WI38 (cell line): ENCODE measurements at regions not wholly inside any gene's neighbourhood (a gene's known extent, or its start where the extent isn't known, plus 50 kb on each side); places are given as distances from the start of the nearest gene placed in this dataset.

Source experiments
- H3K4me3 ChIP-seq: 2 replicates; pipeline ENCODE4 v1.5.1; 2011; ENCODE audit warnings: low read depth, mild to moderate bottlenecking, control low read depth, low read length
- CTCF ChIP-seq: IDR thresholded peaks from 2 replicates; pipeline ENCODE4 v1.5.1; 2012; ENCODE audit warnings: low read depth, mild to moderate bottlenecking, control low read depth, low read length

- TF ChIP-seq CTCF, result no peak
- no peak overlapping the region for H3K4me3 ChIP-seq
Observed at GRCh38 chr5:173742432-173742816, 126.0 kb upstream of the BOD1 start.

GRCh38 chr5:173743641-173744343, 127.3 kb upstream of the BOD1 start:
- no peak overlapping the region for H3K4me3 ChIP-seq
- no peak for TF ChIP-seq CTCF

- H3K4me3 ChIP-seq, result no peak overlapping the region
- no peak for TF ChIP-seq CTCF
Observed at GRCh38 chr5:173744551-173744950, 128.1 kb upstream of the BOD1 start.

DNA sequence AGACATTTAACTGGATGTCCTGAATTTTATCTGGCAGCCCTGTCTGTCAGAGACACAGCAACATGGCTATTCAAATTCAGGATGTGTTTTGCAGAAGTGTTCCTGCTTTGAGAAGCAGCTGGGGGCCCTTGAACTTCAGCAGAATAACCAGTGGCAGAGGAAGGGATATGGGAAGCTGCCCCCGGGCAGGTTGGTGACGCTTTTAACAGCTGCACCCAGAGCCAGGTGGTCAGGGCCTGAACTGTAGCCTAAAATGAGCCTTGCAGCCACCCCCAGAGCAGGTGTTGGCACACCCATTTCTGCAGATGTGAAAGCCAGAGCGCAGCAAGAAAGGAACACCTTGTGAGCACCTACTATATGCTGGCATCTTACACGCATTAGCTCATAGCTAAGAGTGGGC, 128.7 kb upstream of the BOD1 start:
- H3K4me3 ChIP-seq, result no peak overlapping the region

DNA sequence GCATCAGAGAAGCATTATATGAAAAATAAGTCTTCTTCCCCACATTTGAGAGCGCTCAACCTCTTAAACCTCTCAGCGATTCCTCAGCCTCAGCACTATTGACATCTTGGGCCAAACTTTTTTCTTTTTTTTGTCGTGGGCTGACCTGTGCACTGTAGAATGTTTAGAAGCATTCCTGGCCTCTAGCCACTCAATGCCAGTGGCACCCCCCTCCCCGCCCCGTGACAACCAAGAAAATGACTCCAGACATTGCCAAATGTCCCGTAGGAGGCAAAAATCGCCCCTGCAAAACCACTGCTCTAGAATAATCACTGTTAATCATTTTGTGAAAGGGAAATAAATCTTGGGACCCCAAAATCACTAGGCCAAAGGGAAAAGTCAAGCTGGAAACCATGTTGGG, 129.1 kb upstream of the BOD1 start:
- H3K4me3 ChIP-seq, result no peak overlapping the region
- TF ChIP-seq CTCF, result no peak

More for the DNA sequence above, 128.7 kb upstream of the BOD1 start:
- TF ChIP-seq CTCF, result no peak

DNA sequence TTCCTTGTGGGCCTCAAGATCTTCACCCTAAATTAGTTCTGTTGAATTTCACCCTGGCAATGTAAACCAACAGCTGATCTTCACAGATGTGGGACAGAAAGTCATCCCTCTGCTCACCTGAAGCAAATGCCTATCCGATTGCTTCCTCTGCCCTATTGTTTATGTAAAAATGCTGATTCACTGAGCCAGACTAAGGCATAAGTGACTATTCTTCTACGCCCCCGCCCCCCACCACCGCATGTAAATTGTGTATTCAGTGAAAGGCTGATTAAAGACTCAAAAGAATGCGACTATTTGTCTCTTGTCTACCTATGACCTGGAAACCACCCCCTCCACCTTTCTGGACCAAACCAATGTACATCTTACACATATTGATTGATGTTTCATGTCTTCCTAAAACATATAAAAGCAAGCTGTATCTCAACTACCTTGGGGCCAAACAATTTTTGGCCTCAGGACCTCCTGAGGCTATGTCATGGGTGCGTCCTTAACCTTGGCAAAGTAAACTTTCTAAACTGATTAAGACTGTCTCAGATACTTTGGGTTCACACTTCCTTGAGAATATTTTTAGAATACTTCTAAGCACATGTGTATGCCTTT, 129.7 kb upstream of the BOD1 start:
- TF ChIP-seq CTCF, result no peak
- no peak overlapping the region for H3K4me3 ChIP-seq

DNA sequence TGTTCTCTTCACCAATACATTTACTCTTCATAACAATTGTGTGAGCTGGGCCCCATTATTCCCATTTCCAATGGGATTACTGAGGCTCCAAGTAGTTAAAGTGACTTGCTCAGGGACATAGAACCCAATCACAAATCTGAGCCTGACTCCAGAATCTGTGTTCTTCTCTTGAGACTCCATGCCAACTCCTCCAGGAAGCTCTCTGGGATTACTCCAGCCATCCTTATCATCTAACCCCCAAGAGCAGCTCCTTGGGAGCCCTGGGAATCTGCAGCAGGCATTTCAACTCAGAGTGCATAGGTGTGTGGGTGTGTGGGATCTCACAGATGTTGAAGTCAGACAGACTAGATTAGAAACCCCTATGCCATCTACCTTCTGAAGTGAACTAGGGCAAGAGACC, 131.4 kb upstream of the BOD1 start:
- H3K4me3 ChIP-seq, result no peak overlapping the region
- TF ChIP-seq CTCF, result no peak
